Hematopoietic multipotent progenitor cell treated with erythropoietin and hydrocortisone succinate and interleukin-3 and kit ligand, for 4 days (in vitro differentiated cells): ENCODE measurements at regions not wholly inside any gene's neighbourhood (a gene's known extent, or its start where the extent isn't known, plus 50 kb on each side); places are given as distances from the start of the nearest gene placed in this dataset.

Source experiments
- DNase-seq: peaks from one replicate; pipeline ENCODE4 v3.0.0-alpha.2; 2015

DNA sequence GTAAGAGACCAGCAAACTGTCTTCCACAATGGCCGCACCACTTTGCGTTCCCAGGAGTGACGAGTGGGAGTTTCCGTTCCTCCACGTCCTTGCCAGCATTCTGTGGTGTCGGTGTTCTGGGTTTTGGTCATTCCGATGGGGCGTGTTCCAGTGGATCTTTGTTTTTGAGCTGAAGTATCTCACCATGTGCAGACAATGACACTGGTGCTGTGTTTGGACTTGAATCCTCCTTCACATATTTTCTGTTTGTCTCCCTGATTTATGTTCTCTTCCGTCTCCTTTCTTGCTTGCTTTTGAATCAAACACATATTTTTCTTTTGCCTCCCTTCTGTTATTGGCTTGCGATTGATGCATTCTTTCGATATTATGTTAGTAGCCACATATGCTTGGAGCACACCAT lies 60.8 kb upstream of the IRX4 start:
- DNase-seq = no peak

DNA sequence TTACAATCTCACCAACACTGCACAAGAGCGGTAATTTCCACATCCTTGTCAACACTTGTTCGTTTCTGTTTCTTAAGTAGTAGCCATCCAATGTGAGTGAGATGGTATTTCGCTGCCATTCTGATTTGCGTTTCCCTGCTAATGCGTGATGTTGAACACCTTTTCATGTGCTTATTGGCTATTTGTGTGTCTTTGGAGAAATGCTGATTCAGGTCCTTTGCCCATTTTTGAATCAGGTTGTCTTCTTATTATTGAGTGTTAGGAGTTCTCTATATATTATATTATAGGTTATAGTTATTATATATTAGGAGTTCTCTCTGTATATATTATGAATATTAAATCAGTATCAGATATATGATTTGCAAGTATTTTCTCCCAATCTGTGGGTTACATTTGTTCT lies 59.9 kb upstream of the IRX4 start:
- no peak for DNase-seq

DNA sequence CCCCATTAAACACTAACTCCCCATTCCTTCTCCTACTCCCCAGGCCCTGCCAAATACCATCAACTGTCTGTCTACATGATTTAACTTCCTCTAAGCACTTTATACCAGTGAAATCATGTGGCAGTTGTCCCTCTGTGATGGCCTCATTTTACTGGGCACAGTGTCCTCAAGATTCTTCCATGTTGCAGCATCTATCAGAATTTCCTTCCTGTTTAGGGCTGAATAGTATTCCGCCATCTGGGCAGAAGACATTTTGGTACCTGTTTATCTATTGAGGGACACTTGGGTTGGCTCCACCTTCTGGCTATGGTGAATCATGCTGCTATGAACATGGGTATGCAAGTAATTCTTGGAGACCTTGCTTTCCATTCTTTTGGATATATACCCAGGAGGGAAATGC lies 59.4 kb upstream of the IRX4 start:
- no peak for DNase-seq

DNA sequence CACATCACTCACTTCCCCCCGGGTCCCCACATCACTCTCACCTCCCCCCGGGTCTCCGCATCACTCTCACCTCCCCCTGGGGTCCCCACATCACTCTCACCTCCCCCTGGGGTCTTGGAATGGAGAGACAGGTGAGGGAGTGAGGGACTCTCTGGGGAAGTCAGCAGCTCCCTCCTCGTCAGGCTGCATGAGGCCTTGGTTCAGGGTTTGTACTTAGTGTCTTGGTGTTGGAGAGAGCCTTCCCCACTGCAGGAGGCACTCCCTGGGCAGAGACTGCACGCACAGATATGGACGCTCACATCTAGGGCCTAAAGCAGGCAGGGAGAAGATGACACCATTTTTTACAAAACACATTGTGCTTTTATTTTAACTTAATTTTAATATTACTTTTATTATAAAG lies 56.5 kb upstream of the IRX4 start:
- no peak for DNase-seq

DNA sequence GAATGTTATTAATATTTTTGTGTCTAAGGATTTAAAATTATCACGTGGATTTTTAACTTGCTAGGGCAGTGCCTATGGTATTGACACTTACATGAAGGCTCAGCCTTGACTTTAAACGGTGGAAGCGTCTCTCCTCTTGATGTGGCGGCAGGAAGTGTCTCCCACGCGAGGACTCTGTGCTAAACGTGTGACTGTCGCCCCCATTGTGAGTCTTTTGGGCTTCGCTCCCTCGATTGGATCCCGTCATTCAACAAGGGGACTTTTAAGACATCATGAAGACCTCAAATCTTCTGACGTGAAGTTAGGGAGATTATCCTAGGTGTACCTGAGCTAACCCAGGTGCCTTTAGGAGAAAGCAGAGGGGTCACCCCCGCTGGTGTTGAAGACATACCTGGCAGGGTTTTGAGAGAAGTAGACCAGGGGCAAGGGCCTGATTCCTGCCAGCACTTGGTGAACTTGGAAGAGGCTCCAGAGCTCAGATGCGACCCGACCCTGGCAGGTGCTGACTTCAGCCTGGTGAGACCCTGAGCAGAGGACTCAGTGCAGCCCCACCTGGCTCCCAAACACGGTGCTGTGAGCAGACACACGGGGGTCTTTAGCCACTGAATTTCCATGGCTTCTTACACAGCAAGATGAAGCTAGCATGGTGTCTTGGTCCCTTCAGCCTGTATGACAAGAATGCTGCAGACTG lies 55.7 kb upstream of the IRX4 start:
- no peak for DNase-seq

DNA sequence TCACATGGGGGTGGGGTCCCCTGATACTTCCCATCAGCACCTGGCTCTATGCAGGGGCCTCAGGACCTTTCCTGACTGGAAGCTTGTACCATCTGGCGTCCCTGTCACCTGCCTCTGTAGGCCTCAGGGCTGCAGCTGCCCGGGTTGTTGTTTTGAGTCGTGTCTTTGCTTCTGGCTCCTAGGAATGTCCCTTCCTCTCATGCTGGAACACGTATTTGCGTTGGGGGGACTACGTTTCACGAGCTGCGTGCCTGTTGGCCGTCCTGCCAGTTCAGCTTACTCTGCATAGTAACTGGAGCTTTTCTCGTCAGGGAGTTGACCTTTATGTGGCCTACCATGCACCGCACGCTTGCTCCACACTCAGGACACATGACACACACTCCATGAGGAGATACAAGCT lies 54.9 kb upstream of the IRX4 start:
- no peak for DNase-seq

DNA sequence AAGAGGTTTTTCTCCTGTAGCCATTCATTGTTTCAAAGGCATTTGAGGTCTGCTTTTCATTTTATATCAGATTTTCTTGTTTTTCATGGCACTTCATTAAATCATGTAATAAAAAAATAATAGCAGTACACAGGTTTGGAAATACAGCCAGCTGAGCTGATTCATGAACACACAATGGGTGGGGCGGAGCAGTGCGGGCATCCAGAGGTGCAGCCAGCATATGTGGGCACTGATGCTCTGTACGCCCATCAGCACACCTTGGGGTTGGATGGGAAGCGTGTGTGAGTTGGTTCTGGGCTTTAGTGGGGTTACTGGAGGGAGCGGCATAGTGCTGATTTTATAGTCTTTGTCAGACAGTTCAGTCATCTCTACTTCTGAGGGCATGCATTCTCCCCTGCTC lies 54.2 kb upstream of the IRX4 start:
- DNase-seq = no peak

DNA sequence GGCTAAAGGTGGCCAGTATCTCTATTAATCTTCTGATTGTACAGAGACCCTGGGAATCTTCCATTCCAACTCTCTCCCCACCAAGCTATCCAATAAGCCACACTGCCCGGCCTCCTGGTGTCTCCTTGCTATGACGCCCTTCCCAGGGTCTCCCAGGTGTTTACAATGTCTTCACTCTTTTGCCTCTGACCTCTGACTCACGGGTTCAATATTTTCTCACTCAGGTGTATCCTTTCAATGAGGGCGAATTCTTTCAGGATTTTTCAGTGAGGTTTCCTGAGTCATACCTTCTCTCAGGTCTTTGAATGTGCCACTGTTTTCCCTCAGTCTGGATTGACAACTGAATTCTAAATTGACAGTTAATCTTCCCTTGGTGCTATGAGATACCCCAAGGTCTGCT lies 53.7 kb upstream of the IRX4 start:
- DNase-seq = no peak

DNA sequence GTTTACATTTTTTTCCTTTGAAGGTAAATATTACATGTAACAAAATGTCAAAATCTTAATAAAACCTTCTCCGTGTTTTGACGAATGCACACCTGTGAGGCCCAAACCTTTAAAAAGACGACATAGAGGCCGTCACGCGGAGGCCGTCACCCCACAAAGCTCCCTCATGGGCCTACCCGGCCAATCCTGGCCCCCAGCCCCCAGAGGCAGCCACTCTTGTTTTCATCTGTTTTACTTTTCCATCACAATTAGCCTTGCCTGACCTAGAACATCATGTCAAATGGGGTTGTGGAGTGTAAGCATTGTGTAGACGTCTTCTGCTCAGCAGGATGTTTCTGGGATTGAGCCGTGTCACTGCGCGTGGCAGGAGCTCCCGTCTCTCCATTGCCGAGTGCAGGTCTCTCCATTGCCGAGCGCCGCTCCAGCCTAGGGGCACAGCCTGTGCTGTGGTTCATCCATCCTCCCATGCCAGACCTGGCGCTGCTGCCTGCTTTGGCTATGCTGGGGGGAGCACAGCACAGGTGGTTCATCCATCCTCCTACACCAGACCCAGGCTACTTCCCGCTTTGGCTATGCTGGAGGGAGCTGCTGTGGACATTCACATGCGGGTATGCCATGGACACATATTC lies 52.2 kb upstream of the IRX4 start:
- DNase-seq = no peak

DNA sequence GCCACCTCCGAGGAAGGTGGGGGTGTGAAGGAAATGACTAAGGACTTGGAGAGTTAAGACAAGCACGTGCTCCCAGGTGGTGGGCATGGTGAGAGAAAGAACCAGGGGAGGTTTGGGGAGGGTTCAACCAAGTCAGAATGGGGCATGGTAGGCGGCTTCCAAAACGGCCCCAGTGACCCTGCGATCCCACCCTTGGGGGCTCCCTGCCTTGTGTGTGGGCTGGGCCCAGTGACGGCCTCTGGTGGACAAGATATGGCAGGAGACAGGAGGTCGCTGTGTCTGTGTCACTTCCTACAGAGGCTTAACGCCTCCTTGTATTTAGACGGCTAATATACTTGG lies 51.3 kb upstream of the IRX4 start:
- no peak for DNase-seq

DNA sequence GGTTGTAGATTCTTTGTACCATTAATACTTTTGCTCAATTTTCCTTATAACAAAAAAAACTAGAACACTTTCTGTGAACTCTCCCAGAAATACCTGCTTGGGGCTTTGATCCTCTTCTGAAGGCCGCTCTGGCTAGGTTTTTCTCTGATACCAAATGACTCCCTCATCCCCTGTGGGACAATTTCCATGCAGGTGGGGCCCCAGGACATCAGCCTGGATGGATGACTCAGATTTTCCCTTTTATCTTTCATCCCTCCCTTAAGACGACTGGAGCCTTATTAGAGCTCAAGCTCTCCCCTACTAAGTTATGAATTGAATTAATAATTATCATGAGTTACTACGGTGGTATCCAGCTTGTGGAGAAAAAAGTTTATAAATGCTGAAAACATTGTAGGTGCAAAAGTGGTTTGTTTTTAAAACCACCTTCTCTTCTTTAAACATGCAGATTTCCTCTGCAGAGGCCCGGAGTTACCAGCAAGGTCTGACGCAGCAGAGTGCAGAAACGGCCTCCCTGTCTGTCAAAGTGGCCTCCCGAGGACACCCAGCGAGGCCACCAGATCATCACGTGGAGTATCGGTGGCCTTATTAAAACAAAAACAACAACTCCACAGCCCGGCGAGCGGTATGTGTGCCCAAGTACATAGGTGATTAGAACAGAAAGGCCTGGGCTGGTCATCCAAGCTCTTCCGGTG lies 50.8 kb upstream of the IRX4 start:
- no peak for DNase-seq
